GM19438 (cell line): ENCODE measurements at regions not wholly inside any gene's neighbourhood (a gene's known extent, or its start where the extent isn't known, plus 50 kb on each side); places are given as distances from the start of the nearest gene placed in this dataset.

Source experiments
- ATAC-seq: cut with Tn5 transposase; IDR thresholded peaks from one replicate; pipeline ENCODE4 v1.9.1; 2021; ENCODE audit warnings: low read depth; ENCODE audit not compliant: unreplicated experiment

GRCh38 chr3:28645149-28645548, 296.5 kb upstream of the AZI2 start:
- no peak for ATAC-seq

- no peak for ATAC-seq
Measured at GRCh38 chr3:28646435-28646834, 297.8 kb upstream of the AZI2 start.

- no peak for ATAC-seq
Measured at GRCh38 chr3:28649266-28649665, 300.6 kb upstream of the AZI2 start.

GRCh38 chr3:28651159-28651558, 302.5 kb upstream of the AZI2 start:
- no peak for ATAC-seq

GRCh38 chr3:28664123-28664522, 315.5 kb upstream of the AZI2 start:
- no peak for ATAC-seq

GRCh38 chr3:28667646-28668621, 319.3 kb upstream of the AZI2 start:
- peak; percentile 97 for ATAC-seq

DNA sequence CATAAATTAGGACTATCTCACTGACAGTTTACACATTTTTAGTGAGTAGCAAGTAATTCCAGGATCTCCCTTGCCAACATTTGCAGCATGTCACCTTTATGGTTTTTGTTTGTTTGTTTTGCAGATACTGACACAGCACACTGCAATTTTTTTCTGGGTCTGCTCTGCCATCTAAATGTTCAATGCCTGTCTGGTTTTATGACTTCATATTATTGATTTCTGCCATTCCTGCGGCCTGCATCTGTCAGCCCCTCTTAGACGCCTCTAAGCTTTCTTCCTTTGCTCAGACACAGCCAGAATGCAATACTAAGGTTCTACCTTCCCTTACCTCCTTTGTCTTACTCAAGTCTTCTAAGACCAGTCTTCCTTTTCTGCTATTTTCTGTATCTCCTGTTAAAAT, 321.2 kb upstream of the AZI2 start:
- ATAC-seq: no peak

GRCh38 chr3:28672406-28672805, 323.8 kb upstream of the AZI2 start:
- no peak for ATAC-seq

DNA sequence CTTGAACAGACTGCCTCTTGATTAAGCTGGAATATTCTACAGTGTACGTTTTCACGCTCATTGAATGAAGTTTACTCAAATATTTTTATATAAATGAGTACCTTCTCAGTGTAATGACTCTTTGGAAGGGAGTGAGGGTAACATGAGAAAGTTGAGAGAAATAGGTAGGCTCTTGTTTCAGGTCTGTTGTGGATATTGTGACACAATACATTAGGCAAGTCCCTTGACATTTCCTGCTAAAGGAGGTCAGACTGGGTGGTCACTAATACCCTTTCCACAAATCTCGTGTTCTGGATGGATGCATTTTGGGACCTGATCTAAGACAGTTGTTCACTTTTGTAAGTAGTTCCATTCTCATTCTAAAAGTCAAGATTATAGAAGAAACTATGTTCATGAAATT, 324.8 kb upstream of the AZI2 start:
- ATAC-seq: no peak

GRCh38 chr3:28674212-28674611, 325.6 kb upstream of the AZI2 start:
- no peak for ATAC-seq

DNA sequence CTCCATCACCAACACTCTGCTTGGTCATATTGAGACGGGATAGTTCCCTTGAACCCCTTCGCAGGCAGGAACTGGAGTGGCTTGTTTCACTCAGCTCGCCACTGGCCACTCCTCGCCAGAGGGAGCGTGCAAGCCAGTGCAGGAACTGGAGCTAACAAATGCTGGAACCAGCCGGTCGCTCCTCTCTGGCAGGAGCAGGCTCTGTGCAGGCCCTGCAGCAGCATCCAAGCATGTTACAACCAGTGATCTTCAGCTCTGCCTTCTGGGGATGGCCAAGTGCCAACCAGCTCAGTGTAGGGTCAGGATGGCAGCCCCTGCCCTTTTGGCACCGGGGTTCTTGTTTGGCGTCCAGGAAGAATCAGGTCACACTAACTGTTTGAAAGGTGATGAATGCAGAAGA, 329.0 kb upstream of the AZI2 start:
- no peak for ATAC-seq

DNA sequence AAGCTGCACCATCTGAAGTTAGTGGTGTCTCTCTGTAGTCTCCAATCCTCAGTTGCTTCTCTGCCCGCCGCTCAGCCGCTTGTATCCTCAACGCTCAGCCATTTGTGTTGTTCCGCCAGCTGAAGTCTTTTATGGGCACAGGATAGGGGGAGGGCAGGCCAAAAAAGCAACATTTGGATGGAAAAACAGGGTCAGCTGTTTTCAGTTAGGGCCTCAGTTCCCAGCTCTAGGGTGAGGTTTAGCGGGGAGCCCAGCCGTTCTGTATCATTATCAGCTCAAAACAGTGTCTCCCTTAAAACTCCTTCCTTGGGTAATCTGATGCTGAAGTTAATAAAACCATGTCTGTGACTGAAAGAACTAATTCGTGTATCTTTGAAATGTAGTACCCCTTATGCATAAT, 329.5 kb upstream of the AZI2 start:
- no peak for ATAC-seq

DNA sequence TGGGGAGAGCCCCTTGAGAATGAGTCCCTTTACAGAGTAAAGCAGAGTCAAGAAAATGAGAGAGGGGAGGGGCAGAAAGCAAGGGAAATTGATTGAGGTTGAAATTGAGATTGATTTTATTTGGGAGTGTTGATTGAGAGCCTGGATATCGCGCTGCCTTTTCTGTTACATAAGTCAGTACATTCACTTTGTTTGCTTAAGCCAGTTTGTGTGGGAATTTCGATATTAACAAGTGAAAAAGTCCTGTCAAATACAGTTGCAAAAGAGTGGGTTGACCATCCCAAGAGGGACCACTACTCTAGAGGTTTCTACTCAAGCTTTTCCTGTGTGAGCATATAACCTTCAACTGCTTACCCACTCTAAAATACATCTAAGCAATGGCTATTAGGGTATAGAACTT, 331.4 kb upstream of the AZI2 start:
- no peak for ATAC-seq

- no peak for ATAC-seq
Measured at GRCh38 chr3:28682121-28682520, 333.5 kb upstream of the AZI2 start.

GRCh38 chr3:28690176-28690575, 341.6 kb upstream of the AZI2 start:
- no peak for ATAC-seq

- ATAC-seq: no peak
Measured at GRCh38 chr3:28698706-28699105, 350.1 kb upstream of the AZI2 start.

DNA sequence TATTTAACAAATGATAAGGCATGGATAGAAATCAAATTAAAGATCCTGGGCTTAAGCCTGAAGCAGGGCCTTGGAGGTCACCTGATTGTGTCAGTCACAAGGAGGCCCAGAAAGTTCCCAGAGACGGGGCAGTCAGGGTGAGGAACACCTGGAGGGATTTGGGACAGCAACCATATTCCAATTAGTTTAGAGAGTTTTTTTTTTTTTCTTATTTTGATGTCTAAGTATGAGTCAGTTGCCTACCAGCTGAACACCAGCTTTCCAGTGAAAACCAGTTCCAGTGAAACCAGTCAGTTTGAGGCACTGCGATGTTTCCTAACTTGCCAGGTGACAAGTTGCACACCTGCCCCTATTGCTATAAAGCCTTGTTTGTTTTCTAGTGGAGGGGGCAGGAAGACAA, 350.7 kb upstream of the AZI2 start:
- ATAC-seq: no peak

DNA sequence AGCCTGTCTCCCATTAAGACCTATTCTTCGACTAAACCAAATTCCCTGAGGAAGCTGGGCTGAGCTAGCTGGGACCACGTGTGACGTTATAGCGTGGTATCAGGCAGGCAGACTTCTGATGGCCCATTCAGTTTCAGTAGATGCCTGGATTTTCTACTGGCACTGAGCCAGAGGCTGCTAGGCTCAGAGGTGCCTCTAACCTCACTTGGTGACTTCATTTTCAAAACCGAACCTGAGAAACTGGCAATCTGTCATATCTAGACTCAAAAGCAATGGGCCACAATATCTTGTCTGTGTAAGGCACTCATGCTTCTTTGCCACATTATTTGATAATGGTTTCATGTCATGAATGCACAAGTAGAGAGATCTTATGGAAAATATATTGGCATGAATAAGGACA, 352.1 kb upstream of the AZI2 start:
- no peak for ATAC-seq

DNA sequence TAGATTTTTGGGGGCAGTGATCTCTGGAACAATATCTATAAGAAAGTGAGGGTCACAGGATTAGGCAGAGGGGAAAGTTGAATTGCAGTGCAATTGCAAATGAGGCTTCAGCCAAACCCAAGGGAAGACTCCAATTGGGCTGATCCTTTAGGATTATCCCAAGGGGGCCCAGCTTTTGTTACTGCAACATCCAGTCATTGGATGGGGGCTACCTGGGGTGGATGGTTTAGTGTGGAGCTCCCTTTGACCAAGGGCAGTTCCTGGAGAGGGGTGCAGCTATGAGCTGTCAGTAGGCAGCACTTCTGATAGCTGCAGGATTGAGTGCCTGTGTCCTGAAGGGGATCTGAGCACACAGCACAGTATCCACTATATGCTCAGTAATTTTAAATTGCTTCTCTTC, 355.2 kb upstream of the AZI2 start:
- ATAC-seq: no peak

- no peak for ATAC-seq
Measured at GRCh38 chr3:28711293-28711692, 362.7 kb upstream of the AZI2 start.

GRCh38 chr3:28716939-28717338, 368.3 kb upstream of the AZI2 start:
- no peak for ATAC-seq

DNA sequence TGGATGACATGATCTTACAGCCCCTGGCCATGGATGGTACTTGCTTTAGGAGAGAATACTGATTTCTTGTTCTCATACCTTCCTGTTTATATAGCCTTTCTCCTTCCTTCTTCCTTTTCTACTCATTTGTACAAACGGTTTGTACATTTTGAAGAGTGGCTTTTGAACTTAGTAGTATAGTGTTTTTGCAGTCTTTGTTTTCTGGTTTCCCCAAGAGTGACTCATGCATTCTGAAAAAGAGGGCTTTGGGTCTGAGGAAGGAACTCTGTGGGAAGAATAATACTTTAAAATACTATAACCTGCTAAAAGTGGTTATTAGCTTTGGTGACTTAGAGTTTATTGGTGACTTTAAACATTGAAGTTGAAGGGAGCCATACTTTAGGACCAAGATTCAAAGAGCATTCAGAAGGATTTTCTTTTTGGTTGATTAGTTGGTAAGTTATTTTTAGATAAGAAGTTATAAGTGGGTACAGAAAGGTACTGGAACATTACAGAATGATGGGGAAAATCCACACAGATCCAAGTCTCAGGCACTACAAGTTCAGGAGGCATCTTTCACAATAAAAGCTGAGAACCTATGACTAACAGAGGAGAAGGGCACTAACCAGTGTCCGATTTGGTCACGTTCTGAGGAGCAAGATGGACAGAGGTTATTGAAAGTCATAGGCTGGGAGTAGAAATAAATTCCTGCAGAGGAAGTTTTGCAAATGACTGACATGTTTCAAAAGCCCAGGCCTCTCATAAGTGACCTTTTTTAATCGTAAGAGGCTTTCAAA, 369.6 kb upstream of the AZI2 start:
- no peak for ATAC-seq
